ENCODE measurements at regions not wholly inside any gene's neighbourhood (a gene's known extent, or its start where the extent isn't known, plus 50 kb on each side); places are given as distances from the start of the nearest gene placed in this dataset.

DNA sequence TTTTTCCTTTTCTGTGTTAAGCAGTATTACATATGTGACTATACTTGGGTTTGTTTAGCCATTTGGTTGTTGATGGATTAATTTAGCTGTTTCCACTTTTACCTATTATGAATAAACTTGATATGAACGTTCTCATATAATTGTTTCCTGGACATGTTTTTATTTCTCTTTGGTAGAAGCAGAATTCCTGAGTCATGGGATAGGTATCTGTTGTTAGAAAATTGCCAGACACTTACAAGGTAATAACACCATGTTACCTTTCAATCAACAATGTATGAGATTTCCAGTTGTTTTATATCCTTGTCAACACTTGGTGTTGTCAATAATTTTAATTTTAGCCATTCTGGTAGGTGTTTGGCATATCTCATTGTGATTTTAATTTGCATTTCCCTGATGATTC is 475.4 kb downstream of the IGSF11 start:
- Mint-ChIP-seq H3K9me3 (ENCODE audit: unreplicated experiment) (no peaks in the 10 kb centered on the region), H3K27ac (ENCODE audit: unreplicated experiment) (no peak overlapping the region), H3K4me3 (ENCODE audit: unreplicated experiment) (no peak overlapping the region), H3K27me3 (ENCODE audit: unreplicated experiment) (no peaks in the 10 kb centered on the region), H3K36me3 (ENCODE audit: low read depth, unreplicated experiment) (no peaks in the 10 kb centered on the region), H3K4me1 (ENCODE audit: unreplicated experiment) (peaks cover 2% of the 10 kb centered on the region)
- TF ChIP-seq, protein P1, sequence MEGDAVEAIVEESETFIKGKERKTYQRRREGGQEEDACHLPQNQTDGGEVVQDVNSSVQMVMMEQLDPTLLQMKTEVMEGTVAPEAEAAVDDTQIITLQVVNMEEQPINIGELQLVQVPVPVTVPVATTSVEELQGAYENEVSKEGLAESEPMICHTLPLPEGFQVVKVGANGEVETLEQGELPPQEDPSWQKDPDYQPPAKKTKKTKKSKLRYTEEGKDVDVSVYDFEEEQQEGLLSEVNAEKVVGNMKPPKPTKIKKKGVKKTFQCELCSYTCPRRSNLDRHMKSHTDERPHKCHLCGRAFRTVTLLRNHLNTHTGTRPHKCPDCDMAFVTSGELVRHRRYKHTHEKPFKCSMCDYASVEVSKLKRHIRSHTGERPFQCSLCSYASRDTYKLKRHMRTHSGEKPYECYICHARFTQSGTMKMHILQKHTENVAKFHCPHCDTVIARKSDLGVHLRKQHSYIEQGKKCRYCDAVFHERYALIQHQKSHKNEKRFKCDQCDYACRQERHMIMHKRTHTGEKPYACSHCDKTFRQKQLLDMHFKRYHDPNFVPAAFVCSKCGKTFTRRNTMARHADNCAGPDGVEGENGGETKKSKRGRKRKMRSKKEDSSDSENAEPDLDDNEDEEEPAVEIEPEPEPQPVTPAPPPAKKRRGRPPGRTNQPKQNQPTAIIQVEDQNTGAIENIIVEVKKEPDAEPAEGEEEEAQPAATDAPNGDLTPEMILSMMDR (IDR thresholded peaks at IDR 0.05; ENCODE audit: unreplicated experiment) = no peak
- no peak for DNase-seq (ENCODE audit: low spot score)

DNA sequence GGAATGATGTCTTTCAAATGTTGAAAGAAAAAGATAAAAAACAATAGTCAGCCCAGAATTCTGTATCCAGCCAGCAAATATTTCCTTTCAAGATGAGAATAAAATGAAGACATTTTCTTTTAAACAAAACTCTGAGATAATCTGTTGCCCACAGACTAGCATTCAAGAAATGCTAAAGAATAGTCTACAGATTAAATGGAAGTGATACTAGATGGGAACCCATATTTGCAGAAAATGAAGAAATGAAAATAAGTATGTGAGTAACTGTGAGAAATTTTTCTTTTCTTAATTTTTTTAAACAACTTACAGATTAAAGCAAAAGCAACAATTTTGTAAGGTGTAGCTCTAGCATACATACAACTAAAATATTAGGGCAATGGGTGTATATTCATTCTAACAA is 469.8 kb downstream of the IGSF11 start:
- DNase-seq (ENCODE audit: low spot score) = no peak
- Mint-ChIP-seq H3K36me3 (ENCODE audit: low read depth, unreplicated experiment) (no peaks in the 10 kb centered on the region), H3K4me1 (ENCODE audit: unreplicated experiment) (peaks cover 2% of the 10 kb centered on the region), H3K27me3 (ENCODE audit: unreplicated experiment) (no peaks in the 10 kb centered on the region), H3K4me3 (ENCODE audit: unreplicated experiment) (no peak overlapping the region), H3K9me3 (ENCODE audit: unreplicated experiment) (no peaks in the 10 kb centered on the region), H3K27ac (ENCODE audit: unreplicated experiment) (no peak overlapping the region)
- TF ChIP-seq, protein P1 (IDR thresholded peaks at IDR 0.05; ENCODE audit: unreplicated experiment) = no peak

DNA sequence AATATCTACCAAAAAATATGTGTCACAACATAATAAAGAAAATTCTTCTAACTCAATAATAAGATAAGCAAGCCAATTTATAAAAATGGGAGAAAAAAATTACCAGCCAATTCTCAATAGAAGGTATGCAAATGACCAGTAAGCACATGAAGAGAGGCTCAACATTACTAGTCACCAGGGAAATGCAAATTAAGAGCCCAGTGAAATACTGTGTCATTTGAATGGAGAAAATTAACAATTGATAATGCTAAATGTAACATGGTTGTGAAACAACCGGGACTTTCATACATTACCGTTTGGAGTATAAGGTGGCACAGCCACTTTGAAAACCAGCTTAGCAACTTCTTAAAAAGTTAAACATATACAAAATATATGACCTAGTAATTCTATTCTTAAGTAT is 460.7 kb downstream of the IGSF11 start:
- H3K36me3 Mint-ChIP-seq (ENCODE audit: low read depth, unreplicated experiment) = no peaks in the 10 kb centered on the region
- DNase-seq (ENCODE audit: low spot score) = no peak
- H3K4me3 Mint-ChIP-seq (ENCODE audit: unreplicated experiment) = no peak overlapping the region
- no peaks in the 10 kb centered on the region for H3K27me3 Mint-ChIP-seq (ENCODE audit: unreplicated experiment)
- H3K9me3 Mint-ChIP-seq (ENCODE audit: unreplicated experiment) = no peaks in the 10 kb centered on the region
- TF ChIP-seq, protein P1 (IDR thresholded peaks at IDR 0.05; ENCODE audit: unreplicated experiment) = no peak
- no peak overlapping the region for H3K27ac Mint-ChIP-seq (ENCODE audit: unreplicated experiment)
- no peaks in the 10 kb centered on the region for H3K4me1 Mint-ChIP-seq (ENCODE audit: unreplicated experiment)

DNA sequence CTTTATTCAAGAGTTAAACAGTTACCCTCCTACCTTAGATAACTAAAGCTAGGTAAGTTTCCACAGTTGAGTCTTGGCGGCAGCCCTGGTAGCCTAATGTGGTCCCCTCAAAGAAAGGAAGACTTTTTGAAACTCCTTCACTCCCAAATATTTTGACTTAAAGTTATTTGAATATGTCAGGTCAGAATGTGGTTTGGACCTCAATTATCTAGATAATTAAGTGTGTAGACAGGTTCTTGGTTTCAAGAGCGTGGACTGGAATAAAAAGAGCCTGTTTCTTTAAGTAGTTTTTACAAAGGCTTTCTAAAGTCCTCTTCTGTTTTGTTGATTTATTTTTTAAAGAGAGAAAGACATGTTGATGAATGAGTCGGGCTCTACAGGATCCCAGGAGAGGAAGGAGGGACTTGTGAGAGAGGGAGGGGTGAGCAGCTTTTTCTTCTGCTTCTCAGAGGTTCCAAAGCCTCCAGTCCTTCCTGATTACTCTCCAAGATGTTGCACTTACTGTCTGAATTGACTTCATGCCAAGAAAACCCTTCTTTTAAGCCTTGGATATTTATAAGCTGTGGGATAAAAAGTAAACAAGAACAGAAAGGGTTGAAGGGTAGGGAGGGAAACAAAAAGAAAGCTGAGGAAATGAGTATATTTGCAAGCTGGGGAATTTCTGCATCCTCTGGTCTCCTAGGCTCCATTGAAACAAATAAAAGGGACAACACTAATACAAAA is 457.4 kb downstream of the IGSF11 start:
- DNase-seq (ENCODE audit: low spot score) = no peak
- H3K4me1 Mint-ChIP-seq (ENCODE audit: unreplicated experiment) = no peaks in the 10 kb centered on the region
- TF ChIP-seq, protein P1 (IDR thresholded peaks at IDR 0.05; ENCODE audit: unreplicated experiment) = no peak
- H3K27ac Mint-ChIP-seq (ENCODE audit: unreplicated experiment) = no peak overlapping the region
- no peaks in the 10 kb centered on the region for H3K36me3 Mint-ChIP-seq (ENCODE audit: low read depth, unreplicated experiment)
- H3K4me3 Mint-ChIP-seq (ENCODE audit: unreplicated experiment) = no peak overlapping the region
- no peaks in the 10 kb centered on the region for H3K27me3 Mint-ChIP-seq (ENCODE audit: unreplicated experiment)
- no peaks in the 10 kb centered on the region for H3K9me3 Mint-ChIP-seq (ENCODE audit: unreplicated experiment)

DNA sequence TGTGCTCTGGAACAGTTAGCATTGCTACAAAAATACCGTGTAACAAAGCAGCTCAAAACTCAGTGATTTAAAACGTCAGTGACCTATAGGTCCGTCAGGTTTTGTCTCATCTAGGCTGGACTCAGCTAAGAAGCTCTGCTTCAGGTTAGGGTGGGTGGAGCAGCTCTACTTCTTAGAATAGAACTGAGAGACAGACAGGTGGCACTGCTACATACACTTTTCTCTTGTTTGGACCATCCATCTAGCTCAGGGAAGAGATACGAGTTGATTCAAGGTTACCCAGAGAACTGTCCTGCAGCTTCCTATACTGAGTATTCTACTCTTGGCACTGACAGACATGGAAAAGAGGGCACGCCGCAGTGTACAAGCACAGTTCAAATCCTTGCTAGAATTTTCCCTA is 456.1 kb downstream of the IGSF11 start:
- no peaks in the 10 kb centered on the region for H3K27me3 Mint-ChIP-seq (ENCODE audit: unreplicated experiment)
- TF ChIP-seq, protein P1 (IDR thresholded peaks at IDR 0.05; ENCODE audit: unreplicated experiment) = no peak
- DNase-seq (ENCODE audit: low spot score) = no peak
- H3K4me3 Mint-ChIP-seq (ENCODE audit: unreplicated experiment) = no peak overlapping the region
- no peak overlapping the region for H3K27ac Mint-ChIP-seq (ENCODE audit: unreplicated experiment)
- H3K36me3 Mint-ChIP-seq (ENCODE audit: low read depth, unreplicated experiment) = no peaks in the 10 kb centered on the region
- no peaks in the 10 kb centered on the region for H3K9me3 Mint-ChIP-seq (ENCODE audit: unreplicated experiment)
- no peaks in the 10 kb centered on the region for H3K4me1 Mint-ChIP-seq (ENCODE audit: unreplicated experiment)
